CD4-positive, CD25-positive, alpha-beta regulatory T cell (primary cell): ENCODE measurements at regions not wholly inside any gene's neighbourhood (a gene's known extent, or its start where the extent isn't known, plus 50 kb on each side); places are given as distances from the start of the nearest gene placed in this dataset.

Experiments
- ATAC-seq, 2 donors: fragments of 150-1000 bp; cut with Tn5 transposase; one replicate each; pipeline ENCODE4 v1.10.0; 2021; ENCODE audit warnings: low read depth in 2 of 2, moderate number of reproducible peaks in 2 of 2, moderate library complexity in 1 of 2
- DNase-seq, 3 donors: peaks; one replicate each; pipeline versions ENCODE4 v3.0.0 to v3.0.0-alpha.2; 2012 to 2022; ENCODE audit warnings: mixed read lengths in 1 of 3
- H3K27ac ChIP-seq: one replicate; pipeline ENCODE4 v1.7.0; 2013; ENCODE audit warnings: mild to moderate bottlenecking, low read length; ENCODE audit not compliant: insufficient read depth, poor library complexity, severe bottlenecking
- H3K27me3 ChIP-seq: one replicate; pipeline ENCODE4 v1.7.0; 2013; ENCODE audit warnings: low read length; ENCODE audit not compliant: control insufficient read depth, insufficient read depth
- H3K36me3 ChIP-seq: one replicate; pipeline ENCODE4 v1.7.0; 2013; ENCODE audit warnings: mild to moderate bottlenecking, low read length, moderate library complexity; ENCODE audit not compliant: control insufficient read depth, insufficient read depth
- H3K4me1 ChIP-seq: 2 replicates; pipeline ENCODE4 v1.7.0; 2013; ENCODE audit warnings: mild to moderate bottlenecking, low read length; ENCODE audit not compliant: insufficient read depth, control insufficient read depth, poor library complexity, severe bottlenecking
- H3K4me3 ChIP-seq: one replicate; pipeline ENCODE4 v1.7.0; 2013; ENCODE audit warnings: low read depth, mild to moderate bottlenecking, low read length, moderate library complexity
- H3K9me3 ChIP-seq, 2 experiments: 1 replicate in 1 of 2; 2 replicates in 1 of 2; pipeline ENCODE4 v1.7.0; 2013; ENCODE audit warnings: low read length in 2 of 2, mild to moderate bottlenecking in 1 of 2, moderate library complexity in 1 of 2; ENCODE audit not compliant: control insufficient read depth in 2 of 2
- H3K27ac Mint-ChIP-seq, 3 donors: one replicate each; pipeline ENCODE4 v1.8.0; 2020 to 2022; ENCODE audit warnings: mild to moderate bottlenecking in 3 of 3, mixed read lengths in 3 of 3, moderate library complexity in 2 of 3
- H3K27me3 Mint-ChIP-seq: one replicate; pipeline ENCODE4 v1.8.0; 2022; ENCODE audit warnings: mild to moderate bottlenecking, mixed read lengths
- H3K36me3 Mint-ChIP-seq: one replicate; pipeline ENCODE4 v1.8.0; 2020; ENCODE audit warnings: mixed read lengths
- H3K4me1 Mint-ChIP-seq, 4 donors: one replicate each; pipeline ENCODE4 v1.8.0; 2020 to 2022; ENCODE audit warnings: mixed read lengths in 4 of 4, mild to moderate bottlenecking in 1 of 4
- H3K4me3 Mint-ChIP-seq, 4 donors: one replicate each; pipeline ENCODE4 v1.8.0; 2020 to 2022; ENCODE audit warnings: mild to moderate bottlenecking in 4 of 4, mixed read lengths in 4 of 4, moderate library complexity in 3 of 4
- H3K9me3 Mint-ChIP-seq, 7 donors: one replicate each; pipeline ENCODE4 v1.8.0; 2020 to 2022; ENCODE audit warnings: mixed read lengths in 7 of 7, mild to moderate bottlenecking in 3 of 7, moderate library complexity in 2 of 7

- Histone ChIP-seq H3K27ac (no peak overlapping the region), H3K4me1 (peaks cover 6% of the 10 kb centered on the region), H3K27me3 (peaks cover 3% of the 10 kb centered on the region), H3K9me3 (no peaks in the 10 kb centered on the region), H3K4me3 (no peak overlapping the region), H3K36me3 (no peaks in the 10 kb centered on the region)
- H3K27me3 Mint-ChIP-seq: peaks cover 19% of the 10 kb centered on the region
- peaks cover 0 to 2% (median 0%) of the 10 kb centered on the region in 7 donors for H3K9me3 Mint-ChIP-seq
- no peak overlapping the region for H3K27ac Mint-ChIP-seq
- ATAC-seq: no peak
- H3K36me3 Mint-ChIP-seq: no peaks in the 10 kb centered on the region
- H3K4me3 Mint-ChIP-seq: no peak overlapping the region
- H3K4me1 Mint-ChIP-seq: peaks cover 0 to 18% (median 9%) of the 10 kb centered on the region in 4 donors
- DNase-seq: no peak
These were observed 50.3 kb upstream of the GADD45G start for GRCh38 chr9:89554307-89555035.

- H3K27ac Mint-ChIP-seq: no peak overlapping the region
- no peak for DNase-seq
These were observed 51.3 kb upstream of the GADD45G start for GRCh38 chr9:89553451-89554010.

GRCh38 chr9:89550346-89550927, 52.5 kb upstream of the SEMA4D start:
- Histone ChIP-seq H3K9me3 (peaks cover 3 to 9% of the 10 kb centered on the region in 2 experiments), H3K36me3 (no peaks in the 10 kb centered on the region), H3K27me3 (no peaks in the 10 kb centered on the region), H3K4me1 (peaks cover 10% of the 10 kb centered on the region), H3K27ac (no peak overlapping the region), H3K4me3 (no peak overlapping the region)
- peaks cover 0 to 16% (median 9%) of the 10 kb centered on the region in 4 donors for H3K4me1 Mint-ChIP-seq
- H3K27ac Mint-ChIP-seq: peak overlapping the region in 1 of 3 donors; percentile 9
- H3K36me3 Mint-ChIP-seq: peaks cover 2% of the 10 kb centered on the region
- H3K27me3 Mint-ChIP-seq: peaks cover 8% of the 10 kb centered on the region
- no peak for DNase-seq
- no peak overlapping the region for H3K4me3 Mint-ChIP-seq
- no peak for ATAC-seq
- H3K9me3 Mint-ChIP-seq: peaks cover 0 to 9% (median 2%) of the 10 kb centered on the region in 7 donors

More at GRCh38 chr9:89553451-89554010, 51.3 kb upstream of the GADD45G start:
- Histone ChIP-seq H3K4me1 (peaks cover 13% of the 10 kb centered on the region), H3K27ac (no peak overlapping the region), H3K27me3 (peaks cover 3% of the 10 kb centered on the region), H3K9me3 (no peaks in the 10 kb centered on the region), H3K36me3 (no peaks in the 10 kb centered on the region), H3K4me3 (no peak overlapping the region)
- Mint-ChIP-seq H3K36me3 (no peaks in the 10 kb centered on the region), H3K27me3 (peaks cover 14% of the 10 kb centered on the region), H3K4me3 (no peak overlapping the region), H3K9me3 (peaks cover 0 to 2% (median 0%) of the 10 kb centered on the region in 7 donors), H3K4me1 (peaks cover 0 to 21% (median 14%) of the 10 kb centered on the region in 4 donors)
- ATAC-seq: no peak

DNA sequence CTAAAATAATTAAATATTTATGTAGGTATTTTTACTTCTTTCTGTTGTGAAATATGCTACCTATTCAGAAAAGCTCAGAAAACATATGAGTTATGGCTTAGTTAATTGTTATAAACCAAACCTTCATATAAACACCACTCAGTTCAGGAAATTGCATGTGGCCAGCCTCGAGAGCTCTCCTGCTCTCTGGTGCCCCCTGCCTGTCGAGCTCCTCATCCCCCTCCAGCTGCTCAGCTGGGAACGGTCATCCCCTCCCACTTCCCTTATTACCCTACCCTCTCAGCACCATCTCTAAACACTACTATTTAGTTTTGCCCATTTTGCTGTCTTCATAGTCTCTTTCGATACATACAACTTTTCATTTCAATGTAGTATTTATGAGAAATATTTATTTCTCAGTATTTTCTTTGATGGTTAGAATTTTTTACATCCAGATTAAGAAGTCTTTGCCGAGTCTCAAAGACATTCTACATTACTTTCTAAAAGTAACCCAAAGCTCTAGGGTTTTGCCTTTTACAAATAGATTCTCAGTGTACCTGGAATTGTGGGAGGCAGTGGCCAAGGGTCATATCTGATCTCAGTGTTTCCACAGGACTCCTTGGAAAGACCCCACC, 51.2 kb upstream of the SEMA4D start:
- Mint-ChIP-seq H3K27me3 (peaks cover 8% of the 10 kb centered on the region), H3K4me1 (peaks cover 0 to 22% (median 9%) of the 10 kb centered on the region in 4 donors), H3K36me3 (peaks cover 6% of the 10 kb centered on the region), H3K27ac (peak overlapping the region in 2 of 3 donors; percentile 68 to 79), H3K4me3 (no peak overlapping the region), H3K9me3 (peaks cover 0 to 14% (median 2%) of the 10 kb centered on the region in 7 donors)
- Histone ChIP-seq H3K27me3 (no peaks in the 10 kb centered on the region), H3K27ac (no peak overlapping the region), H3K9me3 (peaks cover 3 to 13% of the 10 kb centered on the region in 2 experiments), H3K36me3 (no peaks in the 10 kb centered on the region), H3K4me3 (peak overlapping the region; percentile 24), H3K4me1 (peaks cover 10% of the 10 kb centered on the region)
- DNase-seq: peak; percentile 74 to 84 (median 81)
- peak; percentile 93 to 96 for ATAC-seq

DNA sequence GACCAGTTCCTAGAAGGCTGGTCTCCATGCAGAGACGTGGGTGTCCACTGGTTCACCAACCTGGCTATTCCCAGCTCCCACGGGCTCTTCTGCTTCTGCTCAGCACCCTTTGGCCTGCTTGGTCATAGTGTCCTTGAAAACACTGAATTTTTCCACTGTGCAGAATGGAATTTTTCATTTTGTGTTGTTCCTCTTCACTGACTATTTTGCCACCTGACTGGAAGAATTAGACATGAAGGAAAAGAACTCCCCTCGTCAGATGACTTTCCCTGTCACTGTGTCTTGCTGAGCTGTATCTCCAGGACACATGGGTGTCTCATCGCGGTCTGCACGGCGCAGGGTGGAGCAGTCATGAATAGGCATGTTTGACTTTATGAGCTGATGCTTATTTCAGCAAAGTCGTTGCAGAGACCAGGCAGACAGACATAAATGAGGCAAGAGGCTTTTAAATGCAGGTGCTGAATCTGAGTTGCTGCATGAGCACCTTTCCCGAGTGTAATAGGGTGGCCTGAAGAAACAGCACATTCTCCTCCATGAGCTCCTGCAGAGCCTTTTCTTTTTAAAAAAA, 50.2 kb upstream of the SEMA4D start:
- H3K36me3 Mint-ChIP-seq: peaks cover 6% of the 10 kb centered on the region
- DNase-seq: no peak
- Histone ChIP-seq H3K4me1 (peaks cover 13% of the 10 kb centered on the region), H3K36me3 (no peaks in the 10 kb centered on the region), H3K4me3 (no peak overlapping the region), H3K27me3 (no peaks in the 10 kb centered on the region), H3K27ac (no peak overlapping the region), H3K9me3 (peaks cover 3 to 13% of the 10 kb centered on the region in 2 experiments)
- H3K4me3 Mint-ChIP-seq: no peak overlapping the region
- peaks cover 4% of the 10 kb centered on the region for H3K27me3 Mint-ChIP-seq
- ATAC-seq: no peak
- peaks cover 0 to 14% (median 2%) of the 10 kb centered on the region in 7 donors for H3K9me3 Mint-ChIP-seq
- peak overlapping the region in 2 of 3 donors; percentile 68 to 74 for H3K27ac Mint-ChIP-seq
- H3K4me1 Mint-ChIP-seq: peaks cover 0 to 29% (median 9%) of the 10 kb centered on the region in 4 donors
